HG03135 (cell line): ENCODE measurements at regions not wholly inside any gene's neighbourhood (a gene's known extent, or its start where the extent isn't known, plus 50 kb on each side); places are given as distances from the start of the nearest gene placed in this dataset.

Experiments
- ATAC-seq: cut with Tn5 transposase; IDR thresholded peaks from one replicate; pipeline ENCODE4 v1.9.1; 2021; ENCODE audit warnings: mild to moderate bottlenecking, moderate library complexity; ENCODE audit not compliant: unreplicated experiment

DNA sequence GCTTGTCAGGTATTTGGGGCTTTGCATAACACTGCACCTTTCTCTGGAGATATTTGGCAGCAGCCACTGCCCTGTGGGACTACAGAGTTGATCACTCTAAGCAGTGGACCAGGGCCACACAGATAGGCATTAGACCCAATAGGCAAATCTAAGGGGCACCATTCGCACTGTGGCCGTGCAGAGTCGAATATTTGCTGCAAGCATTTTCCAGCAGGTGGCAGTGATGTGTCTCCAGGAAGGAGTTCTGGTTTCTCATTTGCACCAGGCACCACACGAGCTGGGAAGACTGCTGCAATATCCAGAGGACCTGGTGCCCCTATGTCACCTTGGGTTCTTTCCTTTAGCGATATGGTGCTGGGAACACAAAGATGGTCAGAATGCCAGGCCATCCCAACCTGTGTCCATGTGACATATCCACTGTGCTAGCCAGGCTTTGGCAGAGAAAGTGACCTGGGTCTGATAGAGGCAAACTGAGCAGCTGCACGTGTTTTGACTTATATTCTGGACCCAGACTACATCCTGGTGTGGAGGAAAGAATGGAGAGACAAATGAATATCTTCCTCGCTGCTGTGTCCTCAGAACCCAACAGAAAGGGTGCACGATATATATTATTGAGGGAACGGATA lies 318.7 kb downstream of the BUD13 start:
- ATAC-seq, result no peak

DNA sequence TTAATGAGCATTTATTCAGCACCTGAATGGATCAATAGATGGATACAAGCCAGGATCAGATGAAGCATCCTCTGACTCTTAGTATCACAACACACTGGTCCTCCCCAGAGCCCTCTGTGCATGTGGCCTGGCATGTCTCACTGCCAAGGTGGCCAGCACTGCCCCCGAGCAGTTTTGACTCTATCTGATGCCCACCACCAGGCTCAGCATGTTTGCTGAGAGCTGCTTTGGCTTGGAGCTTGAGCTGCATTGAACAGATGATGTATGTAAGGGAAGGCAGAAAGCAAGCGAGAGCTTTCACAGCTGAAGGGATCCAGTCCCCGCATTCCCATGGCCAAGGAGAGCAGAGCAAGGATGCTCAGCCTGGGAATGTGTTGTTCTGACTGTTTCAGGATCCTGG lies 320.3 kb downstream of the BUD13 start:
- ATAC-seq, result no peak

DNA sequence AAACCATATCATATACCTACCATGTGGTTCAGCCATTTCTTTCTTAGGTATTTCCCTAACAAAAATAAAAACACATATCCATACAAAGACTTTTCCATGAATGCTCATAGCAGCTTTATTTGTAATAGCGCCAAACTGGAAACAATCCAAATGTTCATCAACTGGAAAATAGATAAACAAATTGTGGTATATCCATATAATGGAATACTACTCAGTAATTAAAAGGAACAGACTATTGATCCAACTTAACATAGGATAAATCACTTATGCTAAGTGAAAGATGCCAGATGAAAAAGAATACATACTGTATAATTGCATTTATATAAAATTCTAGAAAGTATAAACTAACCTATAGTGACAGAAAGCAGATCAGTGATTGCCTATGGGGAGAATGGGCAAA lies 323.3 kb downstream of the BUD13 start:
- no peak for ATAC-seq

DNA sequence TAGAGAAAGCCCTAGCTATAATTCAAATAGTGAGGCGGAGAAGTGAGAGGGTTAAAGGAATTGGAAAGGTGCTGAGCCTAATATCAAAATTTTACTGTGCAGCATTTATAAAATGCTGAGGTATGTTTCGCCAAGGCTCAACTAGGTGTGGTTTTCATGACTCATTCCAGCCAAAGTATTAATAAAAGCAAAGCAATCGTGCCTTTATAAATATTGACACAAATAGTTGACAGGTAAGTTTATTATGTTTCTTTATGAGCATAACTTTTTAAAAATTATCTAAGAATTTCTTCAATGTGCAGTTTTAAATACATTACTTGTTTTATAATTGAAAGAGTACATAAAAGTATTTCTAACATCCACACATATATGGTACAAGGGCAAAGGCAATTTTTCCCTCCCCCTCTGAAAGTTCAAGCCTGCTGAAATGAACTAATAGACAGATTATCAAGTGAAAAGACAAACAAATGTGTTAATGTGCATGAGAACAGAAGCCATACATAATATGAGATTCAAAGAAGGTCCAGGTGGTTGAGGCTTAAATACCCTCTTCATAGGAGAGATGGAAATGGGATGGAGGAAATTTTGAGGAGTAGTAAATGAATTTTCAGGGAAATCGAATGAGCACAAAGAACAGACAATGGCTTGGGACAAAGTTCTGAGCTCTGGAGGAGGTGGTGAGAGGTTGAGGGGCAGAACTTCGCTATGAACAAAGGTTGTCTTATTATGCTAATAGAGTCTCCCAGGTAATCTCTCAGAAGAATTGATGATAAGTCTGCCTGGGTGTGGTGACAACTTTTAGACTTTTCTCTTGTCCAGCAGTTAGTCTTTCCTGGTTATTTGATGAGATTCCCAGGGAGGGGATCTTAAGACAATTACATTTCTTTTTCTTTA lies 326.5 kb downstream of the BUD13 start:
- ATAC-seq, result no peak

DNA sequence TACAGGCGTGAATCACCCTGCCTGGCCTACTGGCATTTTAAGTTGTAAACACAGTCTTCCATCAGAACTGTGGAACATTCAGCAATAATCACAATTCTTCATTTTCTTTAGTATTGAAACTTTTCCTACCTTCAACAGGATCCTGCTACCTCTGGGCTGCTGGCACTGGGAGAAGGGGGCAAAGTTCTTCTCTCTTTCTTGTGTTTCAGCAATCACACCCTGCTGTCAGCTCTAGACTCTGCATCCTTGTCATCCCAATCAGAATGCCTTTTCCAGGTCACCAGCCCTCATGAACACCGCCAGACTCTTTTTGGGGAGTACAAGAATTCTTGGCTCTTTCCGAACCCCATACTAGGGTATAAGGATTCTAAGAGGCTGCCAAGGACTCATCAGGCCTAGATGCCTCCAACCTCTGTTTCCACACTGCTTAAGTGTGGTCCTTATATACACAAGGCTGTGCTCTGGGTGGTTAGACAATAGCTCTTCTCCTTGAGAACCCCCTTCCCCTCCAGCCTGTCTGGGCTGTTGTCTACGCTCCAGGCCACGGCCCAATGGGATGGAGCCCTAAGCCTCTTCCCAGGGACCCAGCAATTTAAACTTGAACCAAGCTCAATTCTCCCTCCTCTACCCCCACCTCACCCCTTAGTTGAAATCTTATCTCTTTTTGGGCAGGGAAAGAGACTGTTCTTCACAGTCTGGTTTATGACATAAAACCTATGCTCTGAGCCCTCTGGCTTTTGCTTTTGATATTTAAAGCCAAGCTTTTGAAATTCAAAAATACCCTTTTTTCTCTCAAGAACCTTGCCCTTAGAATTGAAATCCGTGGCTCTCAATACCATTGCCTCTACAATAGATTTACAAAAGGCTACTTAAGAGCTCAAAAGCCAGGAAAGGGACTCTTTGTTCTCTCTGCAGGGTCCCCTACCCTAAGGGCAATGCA lies 327.4 kb downstream of the BUD13 start:
- ATAC-seq, result no peak

DNA sequence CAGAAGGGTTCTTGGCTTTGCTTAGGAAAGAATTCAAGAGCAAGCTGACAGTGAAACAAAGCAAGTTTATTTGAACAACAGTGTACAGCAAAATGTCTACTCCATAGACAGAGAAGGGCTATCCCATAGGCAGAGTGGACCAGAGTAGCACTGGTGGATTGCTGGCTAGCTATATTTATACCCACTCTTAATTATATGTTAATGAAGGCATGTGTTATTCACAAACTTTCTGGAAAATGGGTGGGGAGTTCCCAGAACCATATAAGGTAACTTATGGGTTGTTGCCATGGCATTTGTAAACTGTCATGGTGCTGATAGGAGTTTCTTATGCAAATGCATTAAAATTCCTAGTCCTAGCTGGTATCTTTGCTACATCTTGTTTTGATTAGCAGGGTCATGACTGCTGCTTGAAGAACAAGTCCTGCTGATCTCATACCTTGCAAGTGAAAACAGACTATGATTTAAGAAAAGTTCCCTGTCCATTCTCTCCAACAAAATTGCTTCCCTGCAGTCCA lies 330.5 kb downstream of the BUD13 start:
- ATAC-seq, result no peak

DNA sequence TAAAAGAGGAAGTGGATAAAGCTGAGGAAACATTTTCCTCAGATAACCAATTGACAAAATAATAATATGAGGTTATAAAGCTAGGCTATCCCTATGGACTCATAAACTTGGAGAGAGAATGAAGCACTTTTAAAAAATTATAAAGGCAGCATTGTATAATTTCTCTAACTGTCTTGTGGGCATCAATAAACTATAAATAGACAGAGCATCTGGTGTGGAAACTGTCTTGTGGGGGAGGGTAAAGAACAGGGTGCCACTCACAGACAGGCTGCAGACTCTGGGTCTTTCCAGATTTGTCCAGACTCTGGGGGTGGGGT lies 333.5 kb downstream of the BUD13 start:
- no peak for ATAC-seq

DNA sequence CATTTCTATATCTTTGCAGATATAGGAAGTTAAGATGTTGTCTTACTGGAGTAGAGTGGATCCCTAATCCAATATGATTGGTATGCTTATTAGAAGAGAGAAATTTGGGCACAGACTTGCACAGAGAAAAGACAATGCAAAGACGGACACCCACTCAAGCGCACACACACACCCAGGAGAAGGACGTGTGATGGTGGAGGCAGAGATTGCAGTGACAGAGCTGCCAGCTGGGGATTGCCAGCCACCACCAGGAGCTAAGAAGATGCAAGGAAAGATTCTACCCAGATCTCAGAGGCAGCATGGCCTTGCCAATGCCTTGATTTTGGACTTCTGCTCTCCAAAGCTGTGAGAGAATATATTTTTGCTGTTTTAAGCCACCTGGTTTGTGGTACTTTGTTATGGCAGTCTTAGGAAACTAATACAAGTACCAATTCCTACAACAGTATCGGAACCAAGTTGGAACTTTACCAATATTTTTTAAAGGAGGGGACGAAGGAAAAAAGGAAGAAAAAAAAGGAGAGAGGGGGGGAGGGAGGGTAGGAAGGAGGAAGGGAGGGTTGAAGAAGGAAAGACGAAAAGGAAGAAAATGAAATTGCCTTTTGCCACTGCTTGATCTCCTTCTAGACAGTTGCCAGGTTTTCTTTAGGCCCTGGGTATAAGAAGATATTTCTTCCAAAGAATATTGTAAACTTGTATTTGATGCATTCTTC lies 334.0 kb downstream of the BUD13 start:
- ATAC-seq, result no peak

DNA sequence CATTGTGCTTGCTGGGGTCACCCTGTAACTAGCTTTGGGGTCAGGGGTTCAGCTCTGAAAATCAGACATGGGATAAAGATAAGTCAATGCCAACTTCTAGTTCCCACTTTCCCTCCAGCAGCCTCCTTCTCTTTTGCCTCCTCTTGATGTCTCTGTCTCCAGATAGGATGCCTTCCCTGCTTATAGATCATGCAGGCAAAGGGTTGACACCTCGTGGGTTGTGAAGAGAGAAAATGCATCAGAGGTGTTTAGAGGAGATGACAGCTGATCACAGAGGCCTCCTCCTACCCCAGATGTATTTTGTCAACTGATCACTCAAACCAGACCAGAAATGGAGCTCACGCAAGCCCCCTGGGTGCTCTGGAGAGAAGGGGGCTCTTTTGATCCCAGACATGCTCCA lies 337.8 kb downstream of the BUD13 start:
- no peak for ATAC-seq

DNA sequence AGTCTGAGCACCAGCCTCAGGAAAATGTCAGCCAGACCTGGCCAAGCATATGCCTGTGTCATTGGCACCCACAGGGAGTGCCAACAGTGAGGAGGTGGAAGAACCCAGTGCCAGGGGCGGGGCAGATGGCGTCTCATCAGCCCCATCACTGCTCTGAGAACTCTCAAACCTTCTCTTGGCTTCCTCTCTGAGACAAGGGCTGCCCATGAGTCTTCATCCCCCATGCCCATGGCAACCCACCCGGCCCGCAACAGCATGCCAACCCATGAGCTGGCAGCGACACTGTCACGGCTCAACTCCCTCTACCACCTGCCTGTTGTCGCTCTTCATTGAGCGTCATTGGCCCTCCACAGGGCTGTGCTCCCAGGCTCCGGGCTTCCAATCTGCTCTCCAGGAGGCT lies 340.5 kb downstream of the BUD13 start:
- no peak for ATAC-seq

DNA sequence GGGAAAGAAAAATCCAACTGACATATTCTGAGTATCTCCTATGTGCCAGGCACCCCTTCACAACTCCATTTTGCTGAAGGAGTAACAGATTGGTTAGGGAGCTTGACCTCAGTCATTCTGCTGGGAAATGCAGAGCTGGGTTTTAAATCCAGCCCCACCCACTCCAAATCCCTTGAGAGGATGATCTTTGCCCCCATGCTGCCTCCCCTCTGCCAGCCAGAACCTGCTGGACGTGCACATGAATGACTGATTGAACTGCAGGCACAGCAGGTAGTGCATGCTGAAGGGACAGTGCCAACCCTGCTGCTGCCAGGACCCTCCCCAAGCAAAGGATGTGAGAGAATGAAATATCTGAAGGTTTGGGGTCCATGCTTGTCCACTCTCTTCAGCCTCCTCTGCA lies 340.9 kb downstream of the BUD13 start:
- ATAC-seq, result no peak

DNA sequence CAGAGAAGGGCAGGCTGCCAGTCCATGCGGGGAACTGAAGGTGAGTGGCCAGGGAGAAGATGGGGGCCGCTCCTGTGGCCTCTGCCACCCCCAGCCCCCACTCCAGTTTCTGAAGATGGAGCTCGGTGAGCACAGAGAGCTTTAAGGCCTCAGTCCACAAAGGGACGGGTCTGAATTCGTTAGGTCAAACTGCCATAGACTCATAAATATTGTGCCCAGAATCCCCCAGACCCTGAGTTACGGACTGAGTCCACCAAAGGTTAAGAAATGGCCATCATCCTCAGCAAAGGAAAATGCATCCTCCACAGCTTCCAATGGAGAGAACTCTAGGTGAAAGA lies 344.2 kb downstream of the BUD13 start:
- ATAC-seq, result no peak

DNA sequence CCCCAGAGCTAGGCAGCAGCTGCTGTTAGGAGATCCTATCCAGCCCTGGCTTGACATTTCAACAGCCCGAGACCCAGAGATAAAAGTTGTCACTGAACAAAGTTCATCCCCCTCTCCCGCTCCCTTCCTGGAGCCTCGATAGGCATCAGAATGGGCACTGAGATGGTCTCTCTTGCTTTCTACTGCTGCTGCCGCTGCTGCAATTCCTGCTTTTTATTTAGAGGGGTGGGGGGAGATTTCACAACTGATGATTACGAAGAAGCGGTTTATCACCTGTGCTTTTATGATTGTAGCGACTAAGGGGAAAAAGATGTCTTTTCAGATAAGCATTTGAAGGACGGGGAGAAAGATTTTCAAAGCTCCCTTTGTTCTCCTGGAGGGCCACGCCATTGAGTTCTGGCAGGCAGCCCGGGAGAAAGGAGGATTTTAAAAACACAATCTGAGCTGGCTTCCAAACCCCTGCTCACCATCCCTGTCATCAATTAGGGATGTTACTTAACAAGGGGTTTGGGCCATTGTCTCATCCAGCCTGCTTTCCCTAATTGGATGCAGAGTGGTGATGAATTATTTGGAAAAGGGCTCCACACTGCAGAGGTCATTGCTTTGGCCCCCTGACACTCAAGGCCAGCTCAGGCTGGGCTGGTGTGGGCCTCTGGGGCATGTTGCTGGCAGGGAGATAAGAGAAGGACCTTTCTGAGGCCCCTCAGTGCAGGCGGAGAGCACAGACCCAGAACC lies 344.7 kb downstream of the BUD13 start:
- no peak for ATAC-seq

DNA sequence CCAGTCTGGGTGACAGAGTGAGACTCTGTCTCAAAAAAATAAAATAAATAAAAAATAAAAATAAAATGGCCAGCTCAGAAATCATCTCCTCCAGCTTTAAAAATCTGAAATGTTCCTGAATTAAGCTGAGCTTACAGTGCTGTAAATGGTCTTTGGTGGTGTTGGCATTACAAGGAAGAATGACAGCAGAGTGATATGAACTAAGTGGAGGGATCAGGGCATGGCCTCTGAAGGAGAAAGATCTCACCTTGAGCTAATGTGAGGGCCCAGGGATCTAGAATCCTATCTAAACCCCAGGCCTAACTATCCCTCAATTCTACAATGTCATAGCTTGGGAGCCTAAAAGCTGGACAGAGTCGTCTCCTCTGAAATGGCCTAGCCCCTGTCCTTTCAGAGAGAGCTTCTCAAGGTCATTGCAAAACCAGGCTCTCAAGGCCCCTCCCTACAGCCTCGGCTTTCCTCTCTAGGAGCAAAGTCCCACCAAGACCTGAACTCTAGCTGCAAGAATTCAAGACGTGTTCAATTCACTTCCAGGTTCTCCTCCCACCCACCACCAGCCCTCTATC lies 345.4 kb downstream of the BUD13 start:
- ATAC-seq, result no peak

DNA sequence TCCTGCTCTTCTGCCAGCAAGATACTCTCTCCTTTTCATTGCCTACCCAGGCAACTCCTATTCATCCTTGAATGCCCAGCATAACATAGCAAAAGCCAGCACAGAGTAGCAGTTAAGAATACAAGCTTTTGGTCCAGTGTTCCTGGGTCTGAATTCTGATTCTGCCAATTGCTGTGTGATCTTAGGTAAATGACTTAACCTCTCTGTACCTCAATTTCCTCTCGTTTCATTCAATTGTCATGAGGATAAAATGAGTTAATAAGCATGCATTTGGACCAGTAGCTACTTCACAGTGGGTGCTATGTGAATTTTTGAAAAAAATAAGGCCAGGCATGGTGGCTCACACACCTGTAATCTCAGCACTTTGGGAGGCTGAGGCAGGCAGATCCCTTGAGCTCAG lies 346.0 kb downstream of the BUD13 start:
- ATAC-seq, result no peak

DNA sequence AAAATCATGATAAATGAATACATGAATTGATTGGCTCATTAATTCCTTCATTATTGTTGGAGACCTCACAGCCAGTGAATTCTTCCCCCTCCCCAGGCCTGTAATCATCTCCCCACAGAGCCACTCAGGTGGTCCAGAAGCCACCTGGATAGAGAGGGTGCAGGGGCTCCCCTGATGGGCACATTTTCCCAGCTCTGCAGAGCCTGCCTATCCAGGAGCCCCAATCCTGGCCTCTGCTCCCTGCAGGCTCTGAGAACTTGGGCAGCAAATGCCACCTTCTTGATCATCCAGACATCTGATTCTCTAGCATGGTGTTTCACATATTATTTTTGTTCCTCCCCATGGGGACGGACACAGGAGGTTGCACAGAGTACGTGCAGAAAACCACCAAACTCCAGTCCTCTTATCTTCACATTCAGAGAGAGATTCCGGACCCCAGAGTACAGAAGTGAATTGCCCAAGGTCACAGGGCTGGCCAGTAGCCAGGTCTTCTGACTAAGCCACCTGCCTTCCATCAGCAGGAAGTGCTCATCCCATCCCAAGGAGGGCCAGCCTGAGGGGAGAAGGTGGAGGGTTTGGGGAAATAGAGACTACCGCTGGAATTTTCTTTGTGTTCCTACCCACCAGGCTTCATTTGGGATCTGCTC lies 348.0 kb downstream of the BUD13 start:
- no peak for ATAC-seq

DNA sequence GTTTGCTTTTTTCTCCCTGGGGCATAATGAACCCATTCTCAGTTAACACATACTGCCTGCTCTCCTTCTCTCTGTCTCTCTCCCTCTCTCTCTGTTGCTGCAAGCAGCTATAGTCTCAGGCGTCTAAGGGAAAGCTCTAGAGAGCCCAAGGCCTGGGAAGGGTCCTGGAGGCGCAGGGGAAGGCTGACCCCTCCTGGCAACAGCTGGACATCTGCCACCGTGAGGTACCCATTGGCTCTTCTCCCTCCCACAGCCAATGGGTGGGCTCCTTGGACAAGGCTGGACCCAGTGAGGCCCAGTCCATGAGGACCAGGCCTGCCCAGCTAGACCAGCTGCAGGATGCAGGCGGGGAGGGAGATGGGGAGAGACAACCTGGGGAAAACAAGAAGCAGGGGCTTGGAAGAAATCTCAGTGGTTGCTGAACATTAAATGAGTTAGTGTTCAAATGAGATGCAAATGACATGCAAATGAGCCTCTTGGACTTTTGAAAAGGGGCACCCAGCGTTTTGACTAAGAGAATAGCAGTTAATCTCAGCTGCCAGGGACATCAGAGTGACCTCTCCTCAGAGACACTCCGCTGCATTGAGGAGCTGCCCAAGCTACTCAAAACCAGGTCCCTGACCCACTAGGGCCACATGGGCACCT lies 349.7 kb downstream of the BUD13 start:
- no peak for ATAC-seq

DNA sequence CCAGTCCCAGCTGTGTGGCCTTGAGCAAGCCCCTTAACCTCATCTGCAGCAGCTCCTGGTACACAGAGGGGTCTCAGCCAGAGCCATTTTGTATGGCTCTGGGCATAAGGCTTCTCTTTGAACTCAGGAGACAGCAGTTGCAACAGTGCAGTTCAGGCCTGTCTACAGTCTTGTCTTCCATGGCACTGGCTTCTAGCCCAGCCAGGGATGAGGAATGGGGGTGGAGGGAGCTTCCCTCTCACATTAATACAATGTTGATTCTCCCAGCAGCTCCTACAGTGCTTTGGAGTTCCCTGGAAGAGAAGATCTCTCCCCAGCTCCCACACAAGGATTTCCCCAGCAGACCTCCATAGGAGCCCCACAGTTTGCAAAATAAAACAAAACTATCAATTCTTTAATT lies 350.2 kb downstream of the BUD13 start:
- no peak for ATAC-seq
